ENCODE measurements at regions not wholly inside any gene's neighbourhood (a gene's known extent, or its start where the extent isn't known, plus 50 kb on each side); places are given as distances from the start of the nearest gene placed in this dataset.

GRCh38 chr7:113460067-113460466 is 341.7 kb upstream of the SMIM30 start:
- Histone ChIP-seq H3K36me3 (ENCODE audit: control insufficient read depth, insufficient read depth, low read length) (no peaks in the 10 kb centered on the region), H3K4me3 (ENCODE audit: low read depth, low read length) (no peak overlapping the region), H3K27me3 (ENCODE audit: control insufficient read depth, insufficient read depth, low read length) (no peaks in the 10 kb centered on the region)
- TF ChIP-seq CTCF (IDR thresholded peaks at IDR 0.05; ENCODE audit: insufficient read depth, low read length, poor library complexity, severe bottlenecking) = no peak
- no peak for DNase-seq (ENCODE audit: low read depth)

- no peaks in the 10 kb centered on the region for H3K27me3 ChIP-seq (ENCODE audit: control insufficient read depth, insufficient read depth, low read length)
- no peak for TF ChIP-seq CTCF (IDR thresholded peaks at IDR 0.05; ENCODE audit: insufficient read depth, low read length, poor library complexity, severe bottlenecking)
- H3K4me3 ChIP-seq (ENCODE audit: low read depth, low read length) = no peak overlapping the region
- no peaks in the 10 kb centered on the region for H3K36me3 ChIP-seq (ENCODE audit: control insufficient read depth, insufficient read depth, low read length)
- DNase-seq (ENCODE audit: low read depth) = no peak
These were observed 338.2 kb upstream of the SMIM30 start for GRCh38 chr7:113456533-113456932.

GRCh38 chr7:113454597-113455169 is 336.3 kb upstream of the SMIM30 start:
- DNase-seq (ENCODE audit: low read depth) = no peak
- TF ChIP-seq CTCF (IDR thresholded peaks at IDR 0.05; ENCODE audit: insufficient read depth, low read length, poor library complexity, severe bottlenecking) = no peak

GRCh38 chr7:113452245-113452644 is 333.9 kb upstream of the SMIM30 start:
- TF ChIP-seq CTCF (IDR thresholded peaks at IDR 0.05; ENCODE audit: insufficient read depth, low read length, poor library complexity, severe bottlenecking) = no peak
- no peaks in the 10 kb centered on the region for H3K36me3 ChIP-seq (ENCODE audit: control insufficient read depth, insufficient read depth, low read length)
- no peaks in the 10 kb centered on the region for H3K27me3 ChIP-seq (ENCODE audit: control insufficient read depth, insufficient read depth, low read length)
- no peak for DNase-seq (ENCODE audit: low read depth)
- H3K4me3 ChIP-seq (ENCODE audit: low read depth, low read length) = no peak overlapping the region

More at GRCh38 chr7:113454597-113455169, 336.3 kb upstream of the SMIM30 start:
- Histone ChIP-seq H3K27me3 (ENCODE audit: control insufficient read depth, insufficient read depth, low read length) (no peaks in the 10 kb centered on the region), H3K4me3 (ENCODE audit: low read depth, low read length) (no peak overlapping the region), H3K36me3 (ENCODE audit: control insufficient read depth, insufficient read depth, low read length) (no peaks in the 10 kb centered on the region)

- Histone ChIP-seq H3K36me3 (ENCODE audit: control insufficient read depth, insufficient read depth, low read length) (no peaks in the 10 kb centered on the region), H3K4me3 (ENCODE audit: low read depth, low read length) (no peak overlapping the region), H3K27me3 (ENCODE audit: control insufficient read depth, insufficient read depth, low read length) (no peaks in the 10 kb centered on the region)
- no peak for TF ChIP-seq CTCF (IDR thresholded peaks at IDR 0.05; ENCODE audit: insufficient read depth, low read length, poor library complexity, severe bottlenecking)
- no peak for DNase-seq (ENCODE audit: low read depth)
These were observed 328.4 kb upstream of the SMIM30 start for GRCh38 chr7:113446791-113447190.

GRCh38 chr7:113446391-113446790 is 328.0 kb upstream of the SMIM30 start:
- TF ChIP-seq CTCF (IDR thresholded peaks at IDR 0.05; ENCODE audit: insufficient read depth, low read length, poor library complexity, severe bottlenecking) = no peak
- DNase-seq (ENCODE audit: low read depth) = no peak
- no peaks in the 10 kb centered on the region for H3K27me3 ChIP-seq (ENCODE audit: control insufficient read depth, insufficient read depth, low read length)
- H3K36me3 ChIP-seq (ENCODE audit: control insufficient read depth, insufficient read depth, low read length) = no peaks in the 10 kb centered on the region
- H3K4me3 ChIP-seq (ENCODE audit: low read depth, low read length) = no peak overlapping the region
